ENCODE measurements at regions not wholly inside any gene's neighbourhood (a gene's known extent, or its start where the extent isn't known, plus 50 kb on each side); places are given as distances from the start of the nearest gene placed in this dataset.

- Mint-ChIP-seq H3K27me3 (ENCODE audit: insufficient read depth, unreplicated experiment) (peaks cover 2% of the 10 kb centered on the region), H3K9me3 (ENCODE audit: unreplicated experiment) (no peaks in the 10 kb centered on the region), H3K27ac (ENCODE audit: unreplicated experiment) (no peak overlapping the region), H3K4me3 (ENCODE audit: unreplicated experiment) (no peak overlapping the region), H3K4me1 (ENCODE audit: low read depth, unreplicated experiment) (no peaks in the 10 kb centered on the region), H3K36me3 (ENCODE audit: insufficient read depth, unreplicated experiment) (no peaks in the 10 kb centered on the region)
- H3K36me3 ChIP-seq (ENCODE audit: control insufficient read depth, insufficient read depth, low read length) = no peaks in the 10 kb centered on the region
- DNase-seq = no peak
- H3K4me3 ChIP-seq (ENCODE audit: low read depth, low read length) = no peak overlapping the region
- H3K4me1 ChIP-seq = no peaks in the 10 kb centered on the region
- ChIA-PET POLR2A (no interaction called here), CTCF (no interaction called here)
- H3K9me3 ChIP-seq = no peaks in the 10 kb centered on the region
- intact Hi-C loops (cut with micrococcal nuclease; ENCODE audit: unreplicated experiment) = no loop called here
- no peaks in the 10 kb centered on the region for H3K27me3 ChIP-seq (replicated peaks; ENCODE audit: control insufficient read depth, insufficient read depth, low read length)
- BruUV-seq (replicated peaks) = no TSS peak
- no peak for TF ChIP-seq CTCF (IDR thresholded peaks at IDR 0.05; ENCODE audit: insufficient read depth in 1 of 2, low read depth in 1 of 2, low read length in 1 of 2, severe bottlenecking in 1 of 2, unreplicated experiment in 1 of 2)
Observed at GRCh38 chr3:22371607-22372291, 620.7 kb upstream of the ZNF385D start.

GRCh38 chr3:22372292-22373062, 621.5 kb upstream of the ZNF385D start:
- Histone ChIP-seq H3K4me1 (no peaks in the 10 kb centered on the region), H3K36me3 (ENCODE audit: control insufficient read depth, insufficient read depth, low read length) (no peaks in the 10 kb centered on the region), H3K4me3 (ENCODE audit: low read depth, low read length) (no peak overlapping the region), H3K27me3 (replicated peaks; ENCODE audit: control insufficient read depth, insufficient read depth, low read length) (no peaks in the 10 kb centered on the region), H3K9me3 (no peaks in the 10 kb centered on the region)
- H3K36me3 Mint-ChIP-seq (ENCODE audit: insufficient read depth, unreplicated experiment) = no peaks in the 10 kb centered on the region
- no peaks in the 10 kb centered on the region for H3K9me3 Mint-ChIP-seq (ENCODE audit: unreplicated experiment)
- H3K4me1 Mint-ChIP-seq (ENCODE audit: low read depth, unreplicated experiment) = no peaks in the 10 kb centered on the region
- ChIA-PET CTCF (no interaction called here), POLR2A (no interaction called here)
- no peak for TF ChIP-seq CTCF (IDR thresholded peaks at IDR 0.05; ENCODE audit: insufficient read depth in 1 of 2, low read depth in 1 of 2, low read length in 1 of 2, severe bottlenecking in 1 of 2, unreplicated experiment in 1 of 2)
- no peak overlapping the region for H3K27ac Mint-ChIP-seq (ENCODE audit: unreplicated experiment)
- intact Hi-C loops (cut with micrococcal nuclease; ENCODE audit: unreplicated experiment) = no loop called here
- DNase-seq = no peak
- no TSS peak for BruUV-seq (replicated peaks)
- H3K4me3 Mint-ChIP-seq (ENCODE audit: unreplicated experiment) = no peak overlapping the region
- H3K27me3 Mint-ChIP-seq (ENCODE audit: insufficient read depth, unreplicated experiment) = peaks cover 2% of the 10 kb centered on the region

- POLR2A ChIA-PET = no interaction called here
- no peak overlapping the region for H3K4me3 Mint-ChIP-seq (ENCODE audit: unreplicated experiment)
- intact Hi-C loops (cut with micrococcal nuclease; ENCODE audit: unreplicated experiment) = no loop called here
Observed at GRCh38 chr3:22373182-22373581, 622.2 kb upstream of the ZNF385D start.

More at GRCh38 chr3:22373182-22373581, 622.2 kb upstream of the ZNF385D start:
- H3K4me1 Mint-ChIP-seq (ENCODE audit: low read depth, unreplicated experiment) = no peaks in the 10 kb centered on the region
- Histone ChIP-seq H3K4me1 (no peaks in the 10 kb centered on the region), H3K9me3 (no peaks in the 10 kb centered on the region), H3K4me3 (ENCODE audit: low read depth, low read length) (no peak overlapping the region), H3K27me3 (replicated peaks; ENCODE audit: control insufficient read depth, insufficient read depth, low read length) (no peaks in the 10 kb centered on the region), H3K36me3 (ENCODE audit: control insufficient read depth, insufficient read depth, low read length) (no peaks in the 10 kb centered on the region)
- DNase-seq = no peak
- H3K27me3 Mint-ChIP-seq (ENCODE audit: insufficient read depth, unreplicated experiment) = peaks cover 2% of the 10 kb centered on the region
- TF ChIP-seq CTCF (IDR thresholded peaks at IDR 0.05; ENCODE audit: insufficient read depth in 1 of 2, low read depth in 1 of 2, low read length in 1 of 2, severe bottlenecking in 1 of 2, unreplicated experiment in 1 of 2) = no peak
- CTCF ChIA-PET = no interaction called here
- H3K36me3 Mint-ChIP-seq (ENCODE audit: insufficient read depth, unreplicated experiment) = no peaks in the 10 kb centered on the region
- H3K9me3 Mint-ChIP-seq (ENCODE audit: unreplicated experiment) = no peaks in the 10 kb centered on the region
- no TSS peak for BruUV-seq (replicated peaks)
- H3K27ac Mint-ChIP-seq (ENCODE audit: unreplicated experiment) = no peak overlapping the region

All from Caco-2 (cell line).